ENCODE measurements at regions not wholly inside any gene's neighbourhood (a gene's known extent, or its start where the extent isn't known, plus 50 kb on each side); places are given as distances from the start of the nearest gene placed in this dataset.

GRCh38 chr6:163974322-163974721 is 559.8 kb downstream of the QKI start:
- 43% methylated on average over 2 of the region's 2 CpGs for WGBS (ENCODE audit: low lambda C conversion rate, missing lambda C conversion rate)
- TF ChIP-seq EZH2phosphoT487 (IDR thresholded peaks at IDR 0.05; ENCODE audit: low read depth, severe bottlenecking, unreplicated experiment) (no peak), CTCF (IDR thresholded peaks at IDR 0.05; ENCODE audit: poor library complexity) (no peak), EZH2 (IDR thresholded peaks at IDR 0.05; ENCODE audit: borderline replicate concordance) (no peak)
- Histone ChIP-seq H3K4me3 (no peak overlapping the region), H3K27me3 (no peaks in the 10 kb centered on the region), H3K36me3 (replicated peaks; ENCODE audit: insufficient read depth, low read depth) (no peaks in the 10 kb centered on the region), H3K27ac (no peak overlapping the region), H3K9me2 (replicated peaks; ENCODE audit: insufficient read depth) (no peaks in the 10 kb centered on the region), H3K4me1 (ENCODE audit: insufficient read depth) (no peaks in the 10 kb centered on the region), H2AFZ (no peak overlapping the region), H3K79me2 (no peaks in the 10 kb centered on the region), H3K4me2 (no peak overlapping the region), H3K9me3 (ENCODE audit: low read depth) (no peaks in the 10 kb centered on the region), H4K20me1 (ENCODE audit: insufficient read depth, poor library complexity, severe bottlenecking) (no peaks in the 10 kb centered on the region)
- no peak for DNase-seq (ENCODE audit: low spot score)

GRCh38 chr6:163971841-163972838 is 557.6 kb downstream of the QKI start:
- WGBS (ENCODE audit: low lambda C conversion rate, missing lambda C conversion rate): 89% methylated on average over 59 of the region's 59 CpGs
- no peaks in the 10 kb centered on the region for H3K79me2 ChIP-seq
- no peak for DNase-seq (ENCODE audit: low spot score)
- no peaks in the 10 kb centered on the region for H4K20me1 ChIP-seq (ENCODE audit: insufficient read depth, poor library complexity, severe bottlenecking)
- TF ChIP-seq EZH2 (IDR thresholded peaks at IDR 0.05; ENCODE audit: borderline replicate concordance) (no peak), EZH2phosphoT487 (IDR thresholded peaks at IDR 0.05; ENCODE audit: low read depth, severe bottlenecking, unreplicated experiment) (no peak), CTCF (IDR thresholded peaks at IDR 0.05; ENCODE audit: poor library complexity) (no peak)
- H3K9me3 ChIP-seq (ENCODE audit: low read depth): no peaks in the 10 kb centered on the region
- H3K27ac ChIP-seq: no peak overlapping the region
- H3K36me3 ChIP-seq (replicated peaks; ENCODE audit: insufficient read depth, low read depth): no peaks in the 10 kb centered on the region
- no peaks in the 10 kb centered on the region for H3K9me2 ChIP-seq (replicated peaks; ENCODE audit: insufficient read depth)
- no peaks in the 10 kb centered on the region for H3K4me1 ChIP-seq (ENCODE audit: insufficient read depth)
- H3K4me3 ChIP-seq: no peak overlapping the region
- H2AFZ ChIP-seq: no peak overlapping the region
- H3K4me2 ChIP-seq: no peak overlapping the region
- no peaks in the 10 kb centered on the region for H3K27me3 ChIP-seq

- TF ChIP-seq EZH2phosphoT487 (IDR thresholded peaks at IDR 0.05; ENCODE audit: low read depth, severe bottlenecking, unreplicated experiment) (no peak), CTCF (IDR thresholded peaks at IDR 0.05; ENCODE audit: poor library complexity) (no peak), EZH2 (IDR thresholded peaks at IDR 0.05; ENCODE audit: borderline replicate concordance) (no peak)
- WGBS (ENCODE audit: low lambda C conversion rate, missing lambda C conversion rate): 91% methylated on average over 13 of the region's 13 CpGs
- H4K20me1 ChIP-seq (ENCODE audit: insufficient read depth, poor library complexity, severe bottlenecking): no peaks in the 10 kb centered on the region
These were observed 556.5 kb downstream of the QKI start for GRCh38 chr6:163970846-163971564.

More at GRCh38 chr6:163970846-163971564, 556.5 kb downstream of the QKI start:
- H3K9me3 ChIP-seq (ENCODE audit: low read depth): no peaks in the 10 kb centered on the region
- peaks cover 8% of the 10 kb centered on the region for H3K4me1 ChIP-seq (ENCODE audit: insufficient read depth)
- H3K79me2 ChIP-seq: no peaks in the 10 kb centered on the region
- H3K36me3 ChIP-seq (replicated peaks; ENCODE audit: insufficient read depth, low read depth): no peaks in the 10 kb centered on the region
- H2AFZ ChIP-seq: no peak overlapping the region
- no peak overlapping the region for H3K27ac ChIP-seq
- H3K4me2 ChIP-seq: no peak overlapping the region
- H3K9me2 ChIP-seq (replicated peaks; ENCODE audit: insufficient read depth): no peaks in the 10 kb centered on the region
- DNase-seq (ENCODE audit: low spot score): no peak
- no peaks in the 10 kb centered on the region for H3K27me3 ChIP-seq
- no peak overlapping the region for H3K4me3 ChIP-seq
